Stimulated activated CD4-positive, alpha-beta T cell treated with anti-CD3 and anti-CD28 coated beads, Interleukin-15, amount 100 ng/mL, for 24 hours (primary cell): ENCODE measurements at regions not wholly inside any gene's neighbourhood (a gene's known extent, or its start where the extent isn't known, plus 50 kb on each side); places are given as distances from the start of the nearest gene placed in this dataset.
"Not testable (repeated sequence)": the region's sequence is repeated elsewhere in the genome, so short reads cannot be mapped to it uniquely, and the experiment has no call there.

Experiments used
- DNase-seq: peaks from one replicate; pipeline ENCODE4 v3.0.0-alpha.2; 2020

GRCh38 chr21:35840949-35841348 is 219.4 kb downstream of the SETD4 start:
- no peak for DNase-seq

- DNase-seq, result peak; percentile 65
Measured at GRCh38 chr21:35840197-35840799, 220.0 kb downstream of the SETD4 start.

DNA sequence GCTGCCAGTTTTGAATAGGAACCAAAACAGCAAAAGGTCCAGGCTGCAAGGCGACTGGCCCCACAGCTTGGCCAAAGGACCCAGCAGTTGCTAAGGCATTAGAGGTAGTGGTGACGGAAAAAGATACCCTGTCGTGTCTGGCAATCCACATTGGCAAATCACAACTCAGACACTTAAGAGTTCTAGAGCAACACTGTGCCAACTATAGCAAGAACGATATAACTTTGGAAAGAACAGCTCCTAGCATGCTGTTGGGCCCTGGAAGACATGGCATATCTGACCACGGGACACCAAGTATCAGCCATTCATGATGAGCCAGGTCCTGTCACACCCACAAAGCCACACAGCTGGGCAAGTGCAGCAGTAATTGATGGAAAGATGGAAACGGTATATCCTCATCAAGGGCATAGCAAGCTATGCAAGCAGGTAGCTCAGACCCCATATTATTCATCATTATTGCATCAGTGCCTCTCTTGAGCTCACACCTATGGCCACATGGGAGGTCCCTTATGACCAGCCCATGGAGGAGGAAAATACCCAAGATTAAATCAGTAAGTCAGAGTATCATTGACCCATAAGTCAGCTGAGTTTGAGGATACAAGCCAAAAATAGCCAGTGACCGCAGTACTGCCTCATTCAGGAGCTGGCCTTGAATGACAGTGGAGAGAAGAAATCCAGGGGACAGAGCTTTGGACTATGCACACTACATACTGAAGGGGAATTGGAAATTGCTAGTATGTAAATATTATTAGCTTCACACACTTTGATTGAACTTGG is 221.2 kb downstream of the SETD4 start:
- no peak for DNase-seq

DNA sequence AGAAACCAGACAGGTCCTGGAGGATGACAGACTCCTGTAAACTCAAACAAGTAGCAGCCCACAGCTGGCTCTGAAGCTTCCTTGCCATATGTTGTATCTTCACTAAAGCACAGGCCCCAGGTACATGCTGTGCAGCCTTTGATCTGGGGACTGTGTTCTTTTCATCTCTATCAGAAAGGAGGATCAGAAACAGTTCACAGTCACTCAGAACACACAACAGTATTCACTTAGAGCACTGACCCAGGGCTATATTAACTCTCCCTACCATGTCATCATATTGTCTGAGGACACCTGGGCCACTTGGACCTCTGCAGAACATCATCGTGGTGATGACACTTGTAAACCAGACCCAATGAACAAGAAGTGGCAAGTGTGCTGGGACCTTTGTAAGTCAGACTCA is 222.0 kb downstream of the SETD4 start:
- no peak for DNase-seq

DNA sequence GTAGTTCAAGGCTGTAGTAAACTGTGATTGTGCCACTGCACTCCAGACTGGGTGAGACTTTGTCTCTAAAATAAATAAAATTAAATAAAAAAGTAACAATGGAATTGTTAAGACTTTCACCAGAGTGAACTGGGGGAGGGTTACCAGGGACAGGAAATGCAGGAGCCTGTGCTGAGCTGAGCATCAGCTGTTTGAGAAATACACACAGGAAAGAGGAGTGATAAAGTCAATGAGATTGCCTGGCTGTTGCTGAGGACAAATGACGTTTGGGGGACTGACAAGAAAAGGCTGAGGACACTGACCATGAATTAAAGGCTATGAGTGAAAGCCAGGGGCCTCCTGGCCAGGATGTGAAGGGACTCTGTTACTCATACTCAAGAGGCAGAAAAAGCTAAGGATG is 226.3 kb downstream of the SETD4 start:
- no peak for DNase-seq

- no peak for DNase-seq
Measured at GRCh38 chr21:35833388-35833787, 226.9 kb downstream of the SETD4 start.

DNA sequence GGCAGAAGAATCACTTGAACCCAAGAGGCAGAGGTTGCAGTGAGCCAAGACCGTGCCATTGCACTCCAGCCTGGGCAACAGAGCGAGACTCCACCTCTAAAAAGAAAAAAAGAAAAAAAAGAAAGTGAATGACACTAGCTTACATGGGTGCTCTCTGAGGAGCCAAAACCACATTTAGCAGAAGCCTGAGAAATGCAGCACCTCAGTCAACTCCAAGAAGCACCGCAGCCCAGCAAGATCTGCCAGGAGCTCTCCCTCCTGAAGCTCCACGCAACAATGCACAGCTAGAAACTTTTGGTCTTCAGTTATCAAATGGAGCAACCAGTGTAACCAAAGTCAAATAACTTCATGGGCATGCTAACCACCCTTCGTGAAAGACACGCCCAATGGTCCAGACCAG is 229.1 kb downstream of the SETD4 start:
- DNase-seq, result no peak

- DNase-seq, result no peak
Measured at GRCh38 chr21:35829067-35829466, 231.3 kb downstream of the SETD4 start.

GRCh38 chr21:35828161-35828560 is 232.2 kb downstream of the SETD4 start:
- DNase-seq, result no peak

DNA sequence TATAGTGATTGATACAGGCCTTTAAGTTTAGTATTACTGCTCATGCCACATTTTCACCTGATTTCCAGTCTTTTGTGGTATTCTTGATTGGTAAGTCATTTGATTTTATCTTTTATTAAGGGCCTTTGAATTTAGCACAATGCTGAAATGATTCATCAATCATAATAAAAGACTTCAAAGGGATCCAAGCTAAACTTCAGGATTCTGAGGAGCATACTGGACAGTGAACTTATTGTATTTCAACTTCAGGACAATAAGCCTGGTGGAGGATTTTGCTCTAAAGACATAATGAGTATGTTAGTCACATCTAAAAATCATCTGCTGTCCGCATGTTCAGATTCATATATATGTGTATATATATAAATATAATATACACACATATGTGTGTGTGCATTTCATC is 233.3 kb downstream of the SETD4 start:
- DNase-seq, result no peak

GRCh38 chr21:35825370-35826353 is 234.7 kb downstream of the SETD4 start:
- no peak for DNase-seq

DNA sequence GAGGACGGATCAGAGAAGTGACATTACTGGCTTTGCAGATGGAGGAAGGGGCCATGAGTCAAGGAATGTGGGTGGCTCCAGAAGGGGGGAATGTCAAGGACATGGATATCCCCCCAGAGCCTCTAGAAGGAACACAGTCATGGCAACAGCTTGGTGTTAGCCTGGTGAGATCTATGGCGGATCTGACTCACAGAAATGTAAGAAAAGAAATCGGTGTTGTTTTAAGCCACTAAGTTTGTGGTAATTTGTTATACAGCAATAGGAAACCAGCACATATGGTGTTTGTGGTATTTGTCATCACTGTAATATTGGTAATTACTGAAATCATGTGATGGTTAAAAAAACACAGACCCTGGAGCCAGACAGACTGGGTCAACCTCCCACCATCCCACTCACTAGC is 236.2 kb downstream of the SETD4 start:
- DNase-seq, result no peak

DNA sequence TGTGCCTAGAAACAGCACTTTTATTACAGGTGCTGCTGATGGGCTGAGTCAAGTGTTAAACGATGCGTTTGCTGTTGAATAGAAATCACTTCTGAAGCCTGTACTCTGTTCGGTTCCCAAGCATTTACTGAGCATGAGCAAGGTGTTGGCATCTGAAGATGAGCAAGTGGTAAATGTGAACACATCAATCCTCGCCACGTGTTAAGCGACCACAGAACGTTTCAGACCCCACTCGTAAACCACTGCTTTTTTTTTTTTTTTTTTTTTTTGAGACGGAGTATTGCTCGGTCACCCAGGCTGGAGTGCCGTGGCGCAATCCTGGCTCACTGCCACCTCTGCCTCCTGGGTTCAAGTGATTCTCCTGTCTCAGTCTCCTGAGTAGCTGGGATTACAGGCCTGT is 241.2 kb downstream of the SETD4 start:
- no peak for DNase-seq

- DNase-seq, result no peak
Measured at GRCh38 chr21:35818597-35818996, 241.7 kb downstream of the SETD4 start.

DNA sequence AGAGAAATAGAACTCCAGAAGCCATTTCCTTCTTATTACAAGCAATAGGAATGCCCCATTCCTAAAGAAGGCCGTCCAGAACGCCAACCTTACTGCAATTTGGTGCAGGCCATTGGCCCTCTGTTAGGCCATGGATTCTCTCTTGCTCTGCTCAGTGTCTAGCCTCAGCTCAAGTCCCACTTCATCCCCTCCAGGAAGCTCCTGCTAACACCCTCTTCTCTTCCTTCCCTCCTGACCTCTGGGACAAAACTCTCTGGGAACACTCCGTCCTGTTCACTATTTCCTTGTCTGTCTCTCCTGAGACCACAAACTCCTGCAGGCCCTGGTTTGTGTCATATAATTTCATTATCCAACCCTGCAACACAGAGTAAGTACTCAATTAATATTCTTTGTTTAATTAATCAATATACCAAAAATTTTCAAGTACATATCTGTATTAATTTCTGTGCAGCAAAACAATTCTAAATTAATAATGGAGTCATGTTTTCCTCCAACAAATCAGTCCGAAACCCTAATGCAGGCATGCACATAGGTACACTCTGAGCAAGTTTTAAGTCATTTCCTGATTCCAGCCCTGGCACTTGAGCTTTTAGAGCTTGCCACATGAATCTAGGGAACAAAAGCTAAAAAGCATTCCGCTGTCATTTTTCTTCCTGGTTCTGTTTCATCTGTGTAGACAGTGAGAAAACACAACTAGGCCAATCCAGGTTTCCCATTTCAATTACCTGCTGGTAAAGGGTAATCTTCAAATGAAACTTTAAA is 245.3 kb downstream of the SETD4 start:
- no peak for DNase-seq

GRCh38 chr21:35812679-35813078 is 247.6 kb downstream of the SETD4 start:
- DNase-seq, result no peak

GRCh38 chr21:35811191-35811806 is 249.0 kb downstream of the SETD4 start:
- DNase-seq, result no peak

DNA sequence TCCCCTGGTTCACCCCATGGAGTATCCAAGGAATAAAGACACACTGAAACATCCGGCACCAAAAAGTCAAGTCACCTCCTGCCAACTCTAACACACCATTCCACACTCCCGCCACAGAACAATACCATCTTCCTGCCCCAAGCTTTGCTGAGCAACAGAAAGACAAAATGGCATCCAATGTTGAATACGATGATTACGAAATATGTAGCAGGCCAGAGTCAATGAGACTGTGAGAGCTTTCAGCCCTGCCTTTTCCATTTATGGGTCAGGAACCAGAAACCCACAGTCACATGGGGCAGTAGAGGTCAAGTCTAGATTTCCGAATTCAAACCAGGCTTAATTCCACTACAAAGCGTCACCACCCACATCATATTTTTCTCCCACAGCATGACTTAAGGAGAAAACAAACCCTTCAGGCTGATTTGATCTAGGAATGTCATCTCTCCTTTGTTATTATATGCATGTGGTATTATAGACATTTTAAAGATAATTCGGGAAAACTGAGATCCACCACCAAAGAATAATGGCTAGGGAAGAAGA is 249.8 kb downstream of the SETD4 start:
- no peak for DNase-seq

DNA sequence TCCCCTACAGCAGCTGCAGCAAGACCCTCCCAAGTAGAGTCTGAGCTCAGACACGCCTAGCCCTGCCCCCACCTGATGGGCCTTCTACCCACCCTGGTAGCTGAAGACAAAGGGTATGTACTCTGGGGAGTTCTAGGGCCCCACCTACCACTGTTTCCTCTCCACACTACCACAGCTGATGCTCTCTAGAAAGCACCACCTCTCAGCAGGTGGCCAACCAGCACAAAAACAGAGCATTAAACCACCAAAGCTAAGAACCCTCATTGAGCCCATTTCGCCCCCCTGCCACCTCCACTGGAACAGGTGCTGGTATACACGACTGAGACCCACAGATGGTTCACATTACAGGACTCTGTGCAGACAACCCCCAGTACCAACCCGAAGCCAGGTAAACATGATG is 258.9 kb downstream of the SETD4 start:
- no peak for DNase-seq

GRCh38 chr21:35800796-35801385 is 259.4 kb downstream of the SETD4 start:
- DNase-seq, result not testable (repeated sequence)

DNA sequence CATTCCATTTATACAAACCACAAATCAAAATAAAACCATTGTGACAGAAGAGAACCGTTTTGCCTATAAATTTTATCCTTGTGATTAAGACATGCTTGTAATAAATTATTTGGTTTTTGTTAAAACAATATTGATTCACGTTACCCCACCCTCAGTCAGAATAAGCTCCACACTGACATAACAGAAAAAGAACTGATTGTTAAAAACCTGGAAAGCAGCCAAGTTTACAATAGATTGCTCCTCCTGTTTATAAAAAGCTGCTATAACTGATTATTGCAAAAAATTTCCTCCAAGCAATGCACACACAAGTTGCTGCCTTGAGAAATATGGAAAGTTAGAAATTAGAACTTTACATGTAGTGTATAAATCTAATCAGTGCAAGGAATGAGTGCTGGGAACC is 263.5 kb downstream of the SETD4 start:
- no peak for DNase-seq

DNA sequence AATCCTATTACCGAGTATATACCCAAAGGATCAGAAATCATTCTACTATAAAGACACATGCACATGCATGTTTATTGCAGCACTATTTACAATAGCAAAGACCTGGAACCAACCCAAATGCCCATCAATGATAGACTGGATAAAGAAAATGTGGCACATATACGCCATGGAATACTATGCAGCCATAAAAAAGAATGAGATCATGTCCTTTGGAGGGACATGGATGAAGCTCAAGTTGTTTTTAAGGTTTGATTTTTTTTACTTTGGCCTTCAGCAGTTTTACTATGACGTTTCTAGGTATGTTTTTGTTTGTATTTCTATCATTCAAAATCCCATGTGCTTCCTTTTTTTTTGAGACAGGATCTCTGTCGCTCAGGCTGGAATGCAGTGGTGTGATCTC is 265.8 kb downstream of the SETD4 start:
- DNase-seq, result not testable (repeated sequence)
